Nephron (organoid): ENCODE measurements at regions not wholly inside any gene's neighbourhood (a gene's known extent, or its start where the extent isn't known, plus 50 kb on each side); places are given as distances from the start of the nearest gene placed in this dataset.

Source experiments
- H3K27ac Mint-ChIP-seq, 3 experiments: 2 replicates each; pipeline ENCODE4 v1.8.0; 2020; ENCODE audit warnings: mixed read lengths in 3 of 3, mild to moderate bottlenecking in 2 of 3, moderate library complexity in 1 of 3
- H3K27me3 Mint-ChIP-seq: 2 replicates; pipeline ENCODE4 v1.8.0; 2021; ENCODE audit warnings: low read depth, mild to moderate bottlenecking, moderate library complexity, mixed read lengths
- H3K36me3 Mint-ChIP-seq: 2 replicates; pipeline ENCODE4 v1.8.0; 2020; ENCODE audit warnings: low read depth, mixed read lengths
- H3K4me1 Mint-ChIP-seq: 2 replicates; pipeline ENCODE4 v1.8.0; 2020; ENCODE audit warnings: mixed read lengths
- H3K4me3 Mint-ChIP-seq, 3 experiments: 2 replicates each; pipeline ENCODE4 v1.8.0; 2020; ENCODE audit warnings: mild to moderate bottlenecking in 3 of 3, mixed read lengths in 3 of 3, moderate library complexity in 2 of 3
- H3K9me3 Mint-ChIP-seq: 2 replicates; pipeline ENCODE4 v1.8.0; 2020; ENCODE audit warnings: mixed read lengths
- CTCF ChIP-seq, 3 experiments: fragments of 200-600 bp; sonication (generic); IDR thresholded peaks; one replicate each; pipeline ENCODE4 v1.5.0; 2021; ENCODE audit warnings: antibody characterized with exemption in 3 of 3; ENCODE audit not compliant: unreplicated experiment in 3 of 3

DNA sequence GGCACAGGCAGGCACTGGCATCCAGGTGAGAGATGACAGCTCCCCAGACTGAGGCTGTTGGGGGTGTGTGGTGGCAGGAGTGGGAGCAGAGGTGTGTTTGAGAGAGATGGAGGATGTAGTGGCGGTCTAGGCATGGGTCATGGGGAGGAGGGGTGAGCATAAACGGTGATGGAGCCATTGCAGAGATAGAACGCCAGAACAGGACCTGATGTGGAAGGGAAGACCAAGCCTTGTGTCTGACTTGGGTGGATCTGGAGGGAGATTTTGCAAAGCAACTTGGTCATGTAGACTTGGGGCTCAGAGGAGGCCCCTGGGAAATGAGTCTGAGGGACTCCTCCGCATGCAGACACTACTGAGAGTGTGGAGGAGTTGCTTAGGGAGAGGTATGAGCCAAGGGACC is 50.0 kb upstream of the CLDN5 start:
- Mint-ChIP-seq H3K4me1 (peaks cover 11% of the 10 kb centered on the region), H3K36me3 (no peaks in the 10 kb centered on the region), H3K9me3 (no peaks in the 10 kb centered on the region), H3K4me3 (no peak overlapping the region), H3K27me3 (peaks cover 8% of the 10 kb centered on the region), H3K27ac (no peak overlapping the region)
- TF ChIP-seq CTCF (IDR thresholded peaks at IDR 0.05; ENCODE audit: unreplicated experiment in 3 of 3): no peak

- TF ChIP-seq CTCF (IDR thresholded peaks at IDR 0.05; ENCODE audit: unreplicated experiment in 3 of 3): no peak
- Mint-ChIP-seq H3K27ac (no peak overlapping the region), H3K4me1 (peaks cover 6% of the 10 kb centered on the region), H3K4me3 (no peak overlapping the region), H3K9me3 (no peaks in the 10 kb centered on the region), H3K36me3 (no peaks in the 10 kb centered on the region), H3K27me3 (peaks cover 11% of the 10 kb centered on the region)
Measured at GRCh38 chr22:19576460-19577421, 52.5 kb upstream of the CLDN5 start.

DNA sequence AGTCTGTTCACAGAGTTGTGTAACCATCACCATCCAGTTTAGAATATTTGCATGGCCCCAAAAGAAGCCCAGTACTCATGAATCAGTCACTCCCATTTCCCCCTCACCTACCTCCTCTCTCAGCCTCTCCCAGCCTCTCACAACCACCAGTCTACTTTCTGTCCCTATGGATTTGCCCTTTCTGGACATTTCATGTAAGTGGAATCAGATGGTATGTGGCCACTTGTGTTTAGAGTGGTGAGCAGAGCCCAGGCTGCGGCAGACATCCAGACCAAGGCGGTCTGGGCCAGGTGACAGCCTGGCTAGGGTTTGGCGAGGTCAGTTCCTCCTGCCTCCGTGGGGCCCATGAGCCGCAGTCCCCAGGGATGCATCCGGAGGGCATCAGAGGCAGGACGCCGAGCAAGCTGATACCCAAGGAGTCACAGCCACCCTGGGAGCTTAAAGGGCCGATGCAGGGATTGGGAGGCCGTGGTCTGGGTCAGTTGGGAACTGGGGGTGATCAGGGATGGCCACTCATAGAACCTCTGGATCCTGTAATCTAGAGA is 53.3 kb upstream of the CLDN5 start:
- no peaks in the 10 kb centered on the region for H3K9me3 Mint-ChIP-seq
- H3K4me1 Mint-ChIP-seq: no peaks in the 10 kb centered on the region
- no peak for TF ChIP-seq CTCF (IDR thresholded peaks at IDR 0.05; ENCODE audit: unreplicated experiment in 3 of 3)
- no peak overlapping the region for H3K27ac Mint-ChIP-seq
- H3K4me3 Mint-ChIP-seq: no peak overlapping the region
- H3K36me3 Mint-ChIP-seq: no peaks in the 10 kb centered on the region
- peaks cover 16% of the 10 kb centered on the region for H3K27me3 Mint-ChIP-seq

- no peak for TF ChIP-seq CTCF (IDR thresholded peaks at IDR 0.05; ENCODE audit: unreplicated experiment in 3 of 3)
- no peak overlapping the region for H3K27ac Mint-ChIP-seq
- peaks cover 24% of the 10 kb centered on the region for H3K27me3 Mint-ChIP-seq
- no peaks in the 10 kb centered on the region for H3K36me3 Mint-ChIP-seq
- no peaks in the 10 kb centered on the region for H3K9me3 Mint-ChIP-seq
- H3K4me1 Mint-ChIP-seq: no peaks in the 10 kb centered on the region
- no peak overlapping the region for H3K4me3 Mint-ChIP-seq
Measured at GRCh38 chr22:19578180-19579004, 54.2 kb upstream of the CLDN5 start.

DNA sequence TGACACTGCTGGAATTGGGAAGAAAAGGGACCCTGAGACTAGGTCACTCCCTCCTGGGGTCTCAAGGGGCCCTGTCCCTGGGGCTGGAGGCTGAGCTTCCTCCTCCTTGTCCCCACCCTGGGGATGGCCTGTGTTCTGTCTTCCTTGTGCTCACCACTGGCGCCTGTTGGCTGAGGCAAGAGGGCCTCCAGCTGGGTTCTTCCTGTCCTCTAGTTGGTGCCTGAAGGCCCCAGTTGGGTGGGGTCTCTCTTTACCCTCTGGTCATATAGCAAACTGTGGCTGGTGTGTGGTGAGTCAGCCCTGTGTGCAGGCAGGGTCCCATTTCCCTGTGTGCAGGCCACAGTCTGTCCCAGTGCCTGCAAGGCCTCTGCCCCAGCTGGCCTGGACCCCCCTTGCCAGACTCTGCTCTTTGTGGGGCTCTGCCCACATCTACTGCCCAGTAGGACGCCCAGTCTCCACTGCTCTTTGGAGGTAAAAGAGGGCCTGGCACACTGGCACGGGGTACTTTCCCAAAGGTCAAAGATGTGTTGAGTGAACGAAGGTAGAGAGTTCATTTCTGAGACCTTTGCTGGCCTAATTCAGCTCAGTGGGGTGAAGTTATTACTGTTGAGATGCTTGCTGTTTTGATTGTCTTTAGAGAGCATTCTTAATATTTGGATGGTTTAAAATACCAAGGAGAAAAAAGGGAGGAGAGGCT is 55.1 kb upstream of the CLDN5 start:
- H3K4me3 Mint-ChIP-seq: no peak overlapping the region
- peaks cover 24% of the 10 kb centered on the region for H3K27me3 Mint-ChIP-seq
- H3K27ac Mint-ChIP-seq: no peak overlapping the region
- TF ChIP-seq CTCF (IDR thresholded peaks at IDR 0.05; ENCODE audit: unreplicated experiment in 3 of 3): no peak
- no peaks in the 10 kb centered on the region for H3K9me3 Mint-ChIP-seq
- no peaks in the 10 kb centered on the region for H3K4me1 Mint-ChIP-seq
- H3K36me3 Mint-ChIP-seq: no peaks in the 10 kb centered on the region
